Epithelial cell of proximal tubule (primary cell): ENCODE measurements at regions not wholly inside any gene's neighbourhood (a gene's known extent, or its start where the extent isn't known, plus 50 kb on each side); places are given as distances from the start of the nearest gene placed in this dataset.

Source experiments
- DNase-seq: peaks from one replicate; pipeline ENCODE4 v3.0.0-alpha.2; 2011; ENCODE audit warnings: low read depth
- H3K4me3 ChIP-seq: 2 replicates; pipeline ENCODE4 v1.5.1; 2011; ENCODE audit warnings: low read depth, mild to moderate bottlenecking, low read length
- CTCF ChIP-seq: conservative IDR thresholded peaks from 2 replicates; pipeline ENCODE4 v1.5.1; 2012; ENCODE audit warnings: low read depth, mild to moderate bottlenecking, low read length

- no peak for TF ChIP-seq CTCF
- no peak overlapping the region for H3K4me3 ChIP-seq
- DNase-seq: no peak
These were observed 72.9 kb upstream of the ZNF516 start for GRCh38 chr18:76567835-76568445.

- no peak for TF ChIP-seq CTCF
- DNase-seq: no peak
- no peak overlapping the region for H3K4me3 ChIP-seq
These were observed 71.9 kb upstream of the ZNF516 start for GRCh38 chr18:76566987-76567386.

GRCh38 chr18:76565238-76566173, 70.5 kb upstream of the ZNF516 start:
- H3K4me3 ChIP-seq: peak overlapping the region; percentile 39
- no peak for TF ChIP-seq CTCF
- DNase-seq: no peak

GRCh38 chr18:76564655-76565237, 69.7 kb upstream of the ZNF516 start:
- no peak overlapping the region for H3K4me3 ChIP-seq
- no peak for DNase-seq
- TF ChIP-seq CTCF: no peak

GRCh38 chr18:76564117-76564516, 69.1 kb upstream of the ZNF516 start:
- H3K4me3 ChIP-seq: no peak overlapping the region
- TF ChIP-seq CTCF: no peak

GRCh38 chr18:76562286-76563122, 67.5 kb upstream of the ZNF516 start:
- no peak overlapping the region for H3K4me3 ChIP-seq
- DNase-seq: no peak
- TF ChIP-seq CTCF: no peak

More at GRCh38 chr18:76564117-76564516, 69.1 kb upstream of the ZNF516 start:
- DNase-seq: no peak
